Keratinocyte (primary cell): ENCODE measurements at regions not wholly inside any gene's neighbourhood (a gene's known extent, or its start where the extent isn't known, plus 50 kb on each side); places are given as distances from the start of the nearest gene placed in this dataset.

Source experiments
- DNase-seq: peaks from one replicate; pipeline ENCODE4 v3.0.0-alpha.2; 2011; ENCODE audit warnings: low read depth, missing footprints, low spot score
- FAIRE-seq: peaks from 2 replicates; lab custom pipeline; 2011; peaks lifted over from hg19 to GRCh38; lab: Jason Lieb, UNC
- H2AFZ ChIP-seq: 2 replicates; pipeline ENCODE4 v1.6.0; 2012; ENCODE audit warnings: low read length, control low read depth, inconsistent platforms; ENCODE audit not compliant: control insufficient read depth
- H3K27ac ChIP-seq: 2 replicates; pipeline ENCODE4 v1.5.1; 2011; ENCODE audit warnings: low read length; ENCODE audit not compliant: control insufficient read depth, insufficient read depth
- H3K27me3 ChIP-seq: 3 replicates; pipeline ENCODE4 v1.6.0; 2011; ENCODE audit warnings: low read length; ENCODE audit not compliant: control insufficient read depth, insufficient read depth; ENCODE audit errors: extremely low read depth
- H3K36me3 ChIP-seq, 2 experiments: 2 replicates in 1 of 2; 3 replicates in 1 of 2; pipeline ENCODE4 v1.5.1; 2011; ENCODE audit warnings: low read length in 2 of 2, mild to moderate bottlenecking in 1 of 2; ENCODE audit not compliant: control insufficient read depth in 2 of 2, insufficient read depth in 2 of 2; ENCODE audit errors: extremely low read depth in 1 of 2
- H3K4me1 ChIP-seq: 3 replicates; pipeline ENCODE4 v1.5.1; 2011; ENCODE audit warnings: low read length; ENCODE audit not compliant: control insufficient read depth, insufficient read depth; ENCODE audit errors: extremely low read depth
- H3K4me2 ChIP-seq: 3 replicates; pipeline ENCODE4 v1.6.0; 2011; ENCODE audit warnings: low read depth, low read length; ENCODE audit not compliant: control insufficient read depth, insufficient read depth; ENCODE audit errors: extremely low read depth
- H3K4me3 ChIP-seq, 3 experiments: fragments of 200-600 bp in 1 of 3; sonication (generic) in 1 of 3; 2 replicates in 2 of 3; 3 replicates in 1 of 3; pipeline ENCODE4 v1.5.1; 2011 to 2016; ENCODE audit warnings: low read length in 3 of 3, mild to moderate bottlenecking in 3 of 3, control low read depth in 2 of 3, inconsistent platforms in 1 of 3, low read depth in 1 of 3, mixed read lengths in 1 of 3, mixed run types in 1 of 3, moderate library complexity in 1 of 3; ENCODE audit not compliant: control insufficient read depth in 2 of 3, insufficient read depth in 2 of 3; ENCODE audit errors: extremely low read depth in 1 of 3
- H3K79me2 ChIP-seq: 2 replicates; pipeline ENCODE4 v1.6.0; 2012; ENCODE audit warnings: low read length; ENCODE audit not compliant: control insufficient read depth, insufficient read depth
- H3K9ac ChIP-seq: 3 replicates; pipeline ENCODE4 v1.6.0; 2011; ENCODE audit warnings: low read length; ENCODE audit not compliant: control insufficient read depth, insufficient read depth; ENCODE audit errors: extremely low read depth
- H3K9me1 ChIP-seq: 3 replicates; pipeline ENCODE4 v1.6.0; 2011; ENCODE audit warnings: low read length; ENCODE audit not compliant: control insufficient read depth, insufficient read depth; ENCODE audit errors: extremely low read depth
- H3K9me3 ChIP-seq: 2 replicates; pipeline ENCODE4 v1.5.1; 2012; ENCODE audit warnings: low read depth, low read length; ENCODE audit not compliant: control insufficient read depth
- H4K20me1 ChIP-seq: 3 replicates; pipeline ENCODE4 v1.6.0; 2011; ENCODE audit warnings: low read length; ENCODE audit not compliant: control insufficient read depth, insufficient read depth; ENCODE audit errors: extremely low read depth
- EZH2 ChIP-seq: IDR thresholded peaks from one replicate; pipeline ENCODE4 v1.6.1; 2012; ENCODE audit warnings: inconsistent platforms, mild to moderate bottlenecking, low read length, moderate library complexity
- dilution Hi-C: fragments of 300-500 bp; cut with MboI; formaldehyde crosslinking; loops from one replicate; pipeline ENCODE4 v1.7.0; 2020; ENCODE audit warnings: low sequenced_read_pairs; ENCODE audit not compliant: extremely low pct_ligation_motif_present
- TF ChIP-seq, protein P1 (sequence below), 3 experiments: IDR thresholded peaks in 1 of 3; conservative IDR thresholded peaks in 1 of 3; optimal IDR thresholded peaks in 1 of 3; 2 replicates in 2 of 3; 3 replicates in 1 of 3; pipeline versions ENCODE3 to v1.5.1; 2011; ENCODE audit warnings: low read length in 3 of 3, mild to moderate bottlenecking in 3 of 3, moderate library complexity in 2 of 3, control low read depth in 1 of 3, inconsistent platforms in 1 of 3; ENCODE audit not compliant: insufficient read depth in 2 of 3; ENCODE audit errors: extremely low read depth in 1 of 3

DNA sequence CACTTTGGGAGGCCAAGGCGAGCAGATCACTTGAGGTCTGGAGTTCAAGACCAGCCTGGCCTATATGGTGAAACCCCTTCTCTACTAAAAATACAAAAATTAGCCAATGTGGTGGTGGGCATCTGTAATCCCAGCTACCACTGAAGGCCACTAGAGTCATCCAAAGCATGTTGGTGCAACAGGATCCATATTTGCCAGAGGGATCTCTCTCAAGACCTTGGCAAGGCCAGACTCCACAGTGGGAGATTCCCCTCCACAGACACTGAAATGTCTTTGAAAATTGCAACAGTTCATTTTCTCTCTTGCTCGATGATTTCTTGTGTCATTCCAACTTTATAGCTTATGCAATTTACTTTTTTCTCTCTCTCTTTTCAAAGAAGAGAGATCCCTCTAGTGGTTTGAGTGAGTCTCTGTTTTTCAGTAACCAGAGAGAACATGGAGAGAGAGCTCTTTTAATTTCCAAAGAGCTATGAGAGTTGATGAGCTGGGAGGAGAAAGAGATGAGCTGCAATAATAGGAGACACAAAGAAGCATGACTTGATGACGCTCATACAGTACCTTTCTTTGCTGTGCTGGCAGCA is 176.8 kb upstream of the USP25 start:
- FAIRE-seq = no peak
- Histone ChIP-seq H3K9me1 (no peaks in the 10 kb centered on the region), H2AFZ (no peak overlapping the region), H3K36me3 (no peaks in the 10 kb centered on the region), H3K27ac (no peak overlapping the region), H3K9me3 (no peaks in the 10 kb centered on the region), H3K4me1 (no peaks in the 10 kb centered on the region), H3K27me3 (no peaks in the 10 kb centered on the region), H4K20me1 (no peaks in the 10 kb centered on the region), H3K9ac (no peak overlapping the region), H3K4me2 (no peak overlapping the region), H3K79me2 (no peaks in the 10 kb centered on the region), H3K4me3 (no peak overlapping the region)
- no peak for TF ChIP-seq EZH2
- TF ChIP-seq, protein P1, sequence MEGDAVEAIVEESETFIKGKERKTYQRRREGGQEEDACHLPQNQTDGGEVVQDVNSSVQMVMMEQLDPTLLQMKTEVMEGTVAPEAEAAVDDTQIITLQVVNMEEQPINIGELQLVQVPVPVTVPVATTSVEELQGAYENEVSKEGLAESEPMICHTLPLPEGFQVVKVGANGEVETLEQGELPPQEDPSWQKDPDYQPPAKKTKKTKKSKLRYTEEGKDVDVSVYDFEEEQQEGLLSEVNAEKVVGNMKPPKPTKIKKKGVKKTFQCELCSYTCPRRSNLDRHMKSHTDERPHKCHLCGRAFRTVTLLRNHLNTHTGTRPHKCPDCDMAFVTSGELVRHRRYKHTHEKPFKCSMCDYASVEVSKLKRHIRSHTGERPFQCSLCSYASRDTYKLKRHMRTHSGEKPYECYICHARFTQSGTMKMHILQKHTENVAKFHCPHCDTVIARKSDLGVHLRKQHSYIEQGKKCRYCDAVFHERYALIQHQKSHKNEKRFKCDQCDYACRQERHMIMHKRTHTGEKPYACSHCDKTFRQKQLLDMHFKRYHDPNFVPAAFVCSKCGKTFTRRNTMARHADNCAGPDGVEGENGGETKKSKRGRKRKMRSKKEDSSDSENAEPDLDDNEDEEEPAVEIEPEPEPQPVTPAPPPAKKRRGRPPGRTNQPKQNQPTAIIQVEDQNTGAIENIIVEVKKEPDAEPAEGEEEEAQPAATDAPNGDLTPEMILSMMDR (optimal IDR thresholded peaks at IDR 0.05 in 1 of 3, IDR thresholded peaks at IDR 0.05 in 1 of 3, conservative IDR thresholded peaks at IDR 0.05 in 1 of 3; ENCODE audit: extremely low read depth in 1 of 3, insufficient read depth in 2 of 3, low read length in 3 of 3) = peak in 2 of 3 experiments; percentile 30 to 42
- dilution Hi-C loops = no loop called here
- no peak for DNase-seq

DNA sequence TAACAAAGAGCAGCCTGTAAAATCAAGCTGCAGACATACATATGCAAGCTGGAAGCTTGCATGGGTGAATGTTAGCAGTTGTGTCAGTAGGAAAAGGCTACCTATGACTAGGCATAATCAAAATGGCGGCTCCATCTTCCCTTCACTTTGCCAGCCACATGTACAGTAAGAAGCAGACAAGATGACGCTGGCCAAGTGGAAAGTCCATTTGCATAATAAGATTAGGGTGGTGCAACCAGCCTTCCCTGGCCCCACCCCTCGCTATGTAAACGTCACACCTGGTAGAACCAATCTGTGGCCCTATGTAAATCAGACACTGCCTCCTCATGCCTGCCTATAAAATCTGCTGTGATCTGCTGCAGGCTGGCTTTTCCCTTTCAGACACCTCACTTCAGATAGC is 171.9 kb upstream of the USP25 start:
- Histone ChIP-seq H3K4me3 (no peak overlapping the region), H3K4me1 (no peaks in the 10 kb centered on the region), H3K9ac (no peak overlapping the region), H2AFZ (no peak overlapping the region), H3K9me1 (no peaks in the 10 kb centered on the region), H3K36me3 (no peaks in the 10 kb centered on the region), H3K4me2 (no peak overlapping the region), H3K79me2 (no peaks in the 10 kb centered on the region), H3K27ac (no peak overlapping the region), H3K27me3 (no peaks in the 10 kb centered on the region), H3K9me3 (no peaks in the 10 kb centered on the region), H4K20me1 (no peaks in the 10 kb centered on the region)
- dilution Hi-C loops = no loop called here
- TF ChIP-seq, protein P1 (optimal IDR thresholded peaks at IDR 0.05 in 1 of 3, IDR thresholded peaks at IDR 0.05 in 1 of 3, conservative IDR thresholded peaks at IDR 0.05 in 1 of 3; ENCODE audit: extremely low read depth in 1 of 3, insufficient read depth in 2 of 3, low read length in 3 of 3) = no peak
- TF ChIP-seq EZH2 = no peak
- DNase-seq (no peak), FAIRE-seq (no peak)
